CD4-positive, alpha-beta memory T cell (primary cell): ENCODE measurements at regions not wholly inside any gene's neighbourhood (a gene's known extent, or its start where the extent isn't known, plus 50 kb on each side); places are given as distances from the start of the nearest gene placed in this dataset.

Experiments used
- CTCF ChIA-PET: fragments of 350-600 bp; sonication (Branson Sonifier 250); formaldehyde crosslinking; loops from one replicate; lab custom pipeline; 2021; ENCODE audit warnings: inconsistent platforms; ENCODE audit not compliant: partially characterized antibody; lab: Charles Lee
- POLR2A ChIA-PET: fragments of 350-600 bp; sonication (Branson Sonifier 250); formaldehyde crosslinking; loops from one replicate; lab custom pipeline; 2021; ENCODE audit not compliant: partially characterized antibody; lab: Charles Lee
- DNase-seq, 5 donors: peaks; one replicate each; pipeline versions ENCODE4 v3.0.0 to v3.0.0-alpha.2; 2020 to 2022; ENCODE audit warnings: mixed read lengths in 1 of 5
- H3K27ac ChIP-seq: one replicate; pipeline ENCODE4 v1.7.0; 2013; ENCODE audit warnings: low read depth, low read length
- H3K27me3 ChIP-seq: 2 replicates; pipeline ENCODE4 v1.7.0; 2013; ENCODE audit warnings: mild to moderate bottlenecking, low read length, moderate library complexity; ENCODE audit not compliant: insufficient read depth
- H3K36me3 ChIP-seq: 2 replicates; pipeline ENCODE4 v1.7.0; 2013; ENCODE audit warnings: mild to moderate bottlenecking, low read length, moderate library complexity; ENCODE audit not compliant: insufficient read depth
- H3K4me1 ChIP-seq: 2 replicates; pipeline ENCODE4 v1.7.0; 2013; ENCODE audit warnings: mild to moderate bottlenecking, low read length, moderate library complexity; ENCODE audit not compliant: insufficient read depth
- H3K4me3 ChIP-seq, 2 donors: one replicate each; pipeline ENCODE4 v1.7.0; 2013; ENCODE audit warnings: low read length in 2 of 2, mild to moderate bottlenecking in 1 of 2
- H3K9me3 ChIP-seq, 2 donors: one replicate each; pipeline ENCODE4 v1.7.0; 2013; ENCODE audit warnings: low read length in 2 of 2, control low read depth in 1 of 2; ENCODE audit not compliant: control insufficient read depth in 1 of 2
- H3K27ac Mint-ChIP-seq, 7 donors: one replicate each; pipeline ENCODE4 v1.8.0; 2020 to 2021; ENCODE audit warnings: mixed read lengths in 7 of 7, mild to moderate bottlenecking in 6 of 7, inconsistent platforms in 3 of 7, moderate library complexity in 3 of 7
- H3K27me3 Mint-ChIP-seq, 2 donors: one replicate each; pipeline ENCODE4 v1.8.0; 2020 to 2021; ENCODE audit warnings: mixed read lengths in 2 of 2
- H3K36me3 Mint-ChIP-seq, 2 donors: one replicate each; pipeline ENCODE4 v1.8.0; 2020 to 2021; ENCODE audit warnings: mixed read lengths in 2 of 2, inconsistent platforms in 1 of 2, mild to moderate bottlenecking in 1 of 2
- H3K4me1 Mint-ChIP-seq, 4 donors: one replicate each; pipeline ENCODE4 v1.8.0; 2020 to 2021; ENCODE audit warnings: mixed read lengths in 4 of 4, mild to moderate bottlenecking in 1 of 4
- H3K4me3 Mint-ChIP-seq, 8 donors: one replicate each; pipeline ENCODE4 v1.8.0; 2020 to 2021; ENCODE audit warnings: mixed read lengths in 8 of 8, mild to moderate bottlenecking in 7 of 8, moderate library complexity in 6 of 8, inconsistent platforms in 3 of 8
- H3K9me3 Mint-ChIP-seq, 8 donors: one replicate each; pipeline ENCODE4 v1.8.0; 2020 to 2021; ENCODE audit warnings: mixed read lengths in 8 of 8, mild to moderate bottlenecking in 5 of 8, inconsistent platforms in 3 of 8, moderate library complexity in 1 of 8
- intact Hi-C: fragments of 100-400 bp; cut with micrococcal nuclease; formaldehyde crosslinking; loops from one replicate; pipeline ENCODE4 v1.15.1; 2023

- no peak for DNase-seq
- Mint-ChIP-seq H3K4me3 (no peak overlapping the region), H3K36me3 (no peaks in the 10 kb centered on the region), H3K27ac (no peak overlapping the region), H3K27me3 (peaks cover 6 to 7% of the 10 kb centered on the region in 2 donors), H3K9me3 (peaks cover 0 to 12% (median 3%) of the 10 kb centered on the region in 8 donors), H3K4me1 (no peaks in the 10 kb centered on the region)
- H3K36me3 ChIP-seq = no peaks in the 10 kb centered on the region
- H3K27me3 ChIP-seq = no peaks in the 10 kb centered on the region
- no peak overlapping the region for H3K4me3 ChIP-seq
- ChIA-PET CTCF (no interaction called here), POLR2A (no interaction called here)
- H3K4me1 ChIP-seq = no peaks in the 10 kb centered on the region
- peaks cover 0 to 8% of the 10 kb centered on the region in 2 donors for H3K9me3 ChIP-seq
- intact Hi-C loops = no loop called here
- no peak overlapping the region for H3K27ac ChIP-seq
These were observed 86.5 kb upstream of the SHANK2 start for GRCh38 chr11:71338801-71339395.

GRCh38 chr11:71336996-71337754 lies 84.8 kb upstream of the SHANK2 start:
- Histone ChIP-seq H3K4me1 (no peaks in the 10 kb centered on the region), H3K27me3 (no peaks in the 10 kb centered on the region), H3K4me3 (no peak overlapping the region), H3K27ac (no peak overlapping the region), H3K9me3 (peaks cover 0 to 20% of the 10 kb centered on the region in 2 donors), H3K36me3 (no peaks in the 10 kb centered on the region)
- intact Hi-C loops = no loop called here
- no peaks in the 10 kb centered on the region for H3K4me1 Mint-ChIP-seq
- H3K27me3 Mint-ChIP-seq = peaks cover 5 to 6% of the 10 kb centered on the region in 2 donors
- no peak for DNase-seq
- no peak overlapping the region for H3K4me3 Mint-ChIP-seq
- ChIA-PET CTCF (no interaction called here), POLR2A (no interaction called here)
- H3K36me3 Mint-ChIP-seq = no peaks in the 10 kb centered on the region
- H3K27ac Mint-ChIP-seq = no peak overlapping the region
- peaks cover 0 to 26% (median 16%) of the 10 kb centered on the region in 8 donors for H3K9me3 Mint-ChIP-seq

- Mint-ChIP-seq H3K9me3 (peaks cover 0 to 30% (median 16%) of the 10 kb centered on the region in 8 donors), H3K27ac (no peak overlapping the region), H3K4me3 (no peak overlapping the region), H3K27me3 (peaks cover 3 to 4% of the 10 kb centered on the region in 2 donors), H3K4me1 (no peaks in the 10 kb centered on the region), H3K36me3 (no peaks in the 10 kb centered on the region)
- H3K27me3 ChIP-seq = no peaks in the 10 kb centered on the region
- intact Hi-C loops = no loop called here
- H3K27ac ChIP-seq = no peak overlapping the region
- no peak overlapping the region for H3K4me3 ChIP-seq
- POLR2A ChIA-PET = no interaction called here
- no peaks in the 10 kb centered on the region for H3K4me1 ChIP-seq
- H3K36me3 ChIP-seq = no peaks in the 10 kb centered on the region
- H3K9me3 ChIP-seq = peaks cover 0 to 20% of the 10 kb centered on the region in 2 donors
- CTCF ChIA-PET = no interaction called here
- DNase-seq = no peak
These were observed 84.0 kb upstream of the SHANK2 start for GRCh38 chr11:71336176-71336995.

- Mint-ChIP-seq H3K4me3 (no peak overlapping the region), H3K27ac (no peak overlapping the region), H3K27me3 (peaks cover under 1 to 3% of the 10 kb centered on the region in 2 donors), H3K4me1 (no peaks in the 10 kb centered on the region), H3K36me3 (no peaks in the 10 kb centered on the region), H3K9me3 (peaks cover 0 to 33% (median 16%) of the 10 kb centered on the region in 8 donors)
- intact Hi-C loops = no loop called here
- no peak for DNase-seq
- no peaks in the 10 kb centered on the region for H3K27me3 ChIP-seq
- H3K4me1 ChIP-seq = no peaks in the 10 kb centered on the region
- CTCF ChIA-PET = no interaction called here
- H3K36me3 ChIP-seq = no peaks in the 10 kb centered on the region
- no peak overlapping the region for H3K27ac ChIP-seq
- no peak overlapping the region for H3K4me3 ChIP-seq
- POLR2A ChIA-PET = no interaction called here
- H3K9me3 ChIP-seq = peaks cover 0 to 20% of the 10 kb centered on the region in 2 donors
These were observed 83.0 kb upstream of the SHANK2 start for GRCh38 chr11:71335371-71335770.

GRCh38 chr11:71334191-71334590 lies 81.8 kb upstream of the SHANK2 start:
- Histone ChIP-seq H3K4me1 (no peaks in the 10 kb centered on the region), H3K27ac (no peak overlapping the region), H3K27me3 (no peaks in the 10 kb centered on the region), H3K36me3 (no peaks in the 10 kb centered on the region), H3K4me3 (no peak overlapping the region), H3K9me3 (peaks cover 0 to 20% of the 10 kb centered on the region in 2 donors)
- DNase-seq = no peak
- ChIA-PET CTCF (no interaction called here), POLR2A (no interaction called here)
- Mint-ChIP-seq H3K36me3 (no peaks in the 10 kb centered on the region), H3K4me3 (no peak overlapping the region), H3K27me3 (peaks cover 0 to 3% of the 10 kb centered on the region in 2 donors), H3K27ac (no peak overlapping the region), H3K4me1 (no peaks in the 10 kb centered on the region), H3K9me3 (peaks cover 0 to 33% (median 16%) of the 10 kb centered on the region in 8 donors)
- intact Hi-C loops = no loop called here

- peaks cover 0 to 20% of the 10 kb centered on the region in 2 donors for H3K9me3 ChIP-seq
- H3K36me3 ChIP-seq = no peaks in the 10 kb centered on the region
- no peak for DNase-seq
- no peak overlapping the region for H3K27ac Mint-ChIP-seq
- CTCF ChIA-PET = no interaction called here
- POLR2A ChIA-PET = no interaction called here
- H3K27me3 Mint-ChIP-seq = no peaks in the 10 kb centered on the region
- intact Hi-C loops = no loop called here
- H3K4me3 ChIP-seq = no peak overlapping the region
- no peaks in the 10 kb centered on the region for H3K4me1 ChIP-seq
- H3K4me1 Mint-ChIP-seq = no peaks in the 10 kb centered on the region
- no peaks in the 10 kb centered on the region for H3K27me3 ChIP-seq
- no peaks in the 10 kb centered on the region for H3K36me3 Mint-ChIP-seq
- peaks cover 0 to 33% (median 16%) of the 10 kb centered on the region in 8 donors for H3K9me3 Mint-ChIP-seq
- no peak overlapping the region for H3K27ac ChIP-seq
- no peak overlapping the region for H3K4me3 Mint-ChIP-seq
These were observed 81.1 kb upstream of the SHANK2 start for GRCh38 chr11:71333473-71333872.

GRCh38 chr11:71332447-71332846 lies 80.1 kb upstream of the SHANK2 start:
- H3K4me1 Mint-ChIP-seq = no peaks in the 10 kb centered on the region
- Histone ChIP-seq H3K4me1 (no peaks in the 10 kb centered on the region), H3K4me3 (no peak overlapping the region), H3K9me3 (peaks cover 0 to 20% of the 10 kb centered on the region in 2 donors), H3K27ac (no peak overlapping the region), H3K36me3 (no peaks in the 10 kb centered on the region), H3K27me3 (no peaks in the 10 kb centered on the region)
- ChIA-PET CTCF (no interaction called here), POLR2A (no interaction called here)
- DNase-seq = no peak
- H3K27ac Mint-ChIP-seq = no peak overlapping the region
- H3K36me3 Mint-ChIP-seq = no peaks in the 10 kb centered on the region
- H3K4me3 Mint-ChIP-seq = no peak overlapping the region
- H3K27me3 Mint-ChIP-seq = no peaks in the 10 kb centered on the region
- H3K9me3 Mint-ChIP-seq = peaks cover 0 to 33% (median 16%) of the 10 kb centered on the region in 8 donors
- intact Hi-C loops = no loop called here
